Esophagus muscularis mucosa (tissue), 3 donors: ENCODE measurements at regions not wholly inside any gene's neighbourhood (a gene's known extent, or its start where the extent isn't known, plus 50 kb on each side); places are given as distances from the start of the nearest gene placed in this dataset.

ENCODE experiments used
- POLR2A ChIP-seq: fragments of 450-650 bp; IDR thresholded peaks from one replicate; pipeline ENCODE4 v1.6.1; 2017; ENCODE audit warnings: antibody characterized with exemption, moderate library complexity, mild to moderate bottlenecking, low read depth
- TF ChIP-seq, protein P1 (sequence below), 3 experiments: fragments of 200-600 bp in 2 of 3; fragments of 450-650 bp in 1 of 3; sonication (generic) in 2 of 3; IDR thresholded peaks; one replicate each; pipeline ENCODE4 v1.5.1; 2017 to 2019; ENCODE audit warnings: antibody characterized with exemption in 3 of 3, mild to moderate bottlenecking in 2 of 3, moderate library complexity in 1 of 3

DNA sequence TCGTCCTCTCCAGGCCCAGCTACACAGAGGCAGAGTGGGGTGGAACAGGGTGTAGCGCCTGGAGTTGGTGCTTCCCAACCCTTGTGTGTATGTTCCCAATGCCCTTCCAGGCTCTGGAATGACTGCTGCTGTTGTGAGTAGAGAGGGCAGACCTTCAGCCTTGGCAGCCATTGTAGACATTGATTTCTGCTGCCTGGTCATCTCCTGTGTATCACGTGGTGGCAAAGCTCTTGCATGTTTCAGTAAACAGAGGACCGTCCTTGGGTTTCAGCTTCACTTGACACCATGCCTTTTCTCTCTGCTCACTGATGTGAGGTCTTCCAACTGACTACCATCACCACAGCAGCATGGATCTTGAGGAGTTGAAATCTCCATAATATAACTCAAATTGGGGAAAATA lies 397.9 kb downstream of the COG6 start:
- TF ChIP-seq, protein P1, sequence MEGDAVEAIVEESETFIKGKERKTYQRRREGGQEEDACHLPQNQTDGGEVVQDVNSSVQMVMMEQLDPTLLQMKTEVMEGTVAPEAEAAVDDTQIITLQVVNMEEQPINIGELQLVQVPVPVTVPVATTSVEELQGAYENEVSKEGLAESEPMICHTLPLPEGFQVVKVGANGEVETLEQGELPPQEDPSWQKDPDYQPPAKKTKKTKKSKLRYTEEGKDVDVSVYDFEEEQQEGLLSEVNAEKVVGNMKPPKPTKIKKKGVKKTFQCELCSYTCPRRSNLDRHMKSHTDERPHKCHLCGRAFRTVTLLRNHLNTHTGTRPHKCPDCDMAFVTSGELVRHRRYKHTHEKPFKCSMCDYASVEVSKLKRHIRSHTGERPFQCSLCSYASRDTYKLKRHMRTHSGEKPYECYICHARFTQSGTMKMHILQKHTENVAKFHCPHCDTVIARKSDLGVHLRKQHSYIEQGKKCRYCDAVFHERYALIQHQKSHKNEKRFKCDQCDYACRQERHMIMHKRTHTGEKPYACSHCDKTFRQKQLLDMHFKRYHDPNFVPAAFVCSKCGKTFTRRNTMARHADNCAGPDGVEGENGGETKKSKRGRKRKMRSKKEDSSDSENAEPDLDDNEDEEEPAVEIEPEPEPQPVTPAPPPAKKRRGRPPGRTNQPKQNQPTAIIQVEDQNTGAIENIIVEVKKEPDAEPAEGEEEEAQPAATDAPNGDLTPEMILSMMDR (IDR thresholded peaks at IDR 0.05), result no peak
- no peak for TF ChIP-seq POLR2A
